ENCODE measurements at regions not wholly inside any gene's neighbourhood (a gene's known extent, or its start where the extent isn't known, plus 50 kb on each side); places are given as distances from the start of the nearest gene placed in this dataset.

- ChIA-PET POLR2A (no interaction called here), CTCF (no interaction called here)
- H3K9me3 Mint-ChIP-seq (ENCODE audit: insufficient read depth), result peaks cover 36% of the 10 kb centered on the region
- H3K36me3 Mint-ChIP-seq (ENCODE audit: low read depth), result no peaks in the 10 kb centered on the region
- ATAC-seq, result no peak
- no peak overlapping the region for H3K27ac Mint-ChIP-seq
- H3K4me1 Mint-ChIP-seq (ENCODE audit: low read depth), result no peaks in the 10 kb centered on the region
- H3K4me3 Mint-ChIP-seq, result no peak overlapping the region
- DNase-seq, result no peak
- no peaks in the 10 kb centered on the region for H3K27me3 Mint-ChIP-seq (ENCODE audit: low read depth)
Measured at GRCh38 chr2:123890148-123890547, 134.9 kb upstream of the CNTNAP5 start.

GRCh38 chr2:123894167-123894566, 130.9 kb upstream of the CNTNAP5 start:
- DNase-seq, result no peak
- peaks cover 27% of the 10 kb centered on the region for H3K9me3 Mint-ChIP-seq (ENCODE audit: insufficient read depth)
- no peaks in the 10 kb centered on the region for H3K27me3 Mint-ChIP-seq (ENCODE audit: low read depth)
- POLR2A ChIA-PET, result no interaction called here
- CTCF ChIA-PET, result no interaction called here
- no peaks in the 10 kb centered on the region for H3K36me3 Mint-ChIP-seq (ENCODE audit: low read depth)
- no peak overlapping the region for H3K27ac Mint-ChIP-seq
- H3K4me3 Mint-ChIP-seq, result no peak overlapping the region
- H3K4me1 Mint-ChIP-seq (ENCODE audit: low read depth), result no peaks in the 10 kb centered on the region
- no peak for ATAC-seq

- no peak for ATAC-seq
Measured at GRCh38 chr2:123895651-123896050, 129.4 kb upstream of the CNTNAP5 start.

GRCh38 chr2:123901256-123901655, 123.8 kb upstream of the CNTNAP5 start:
- peaks cover 16% of the 10 kb centered on the region for H3K9me3 Mint-ChIP-seq (ENCODE audit: insufficient read depth)
- ATAC-seq (no peak), DNase-seq (no peak)
- H3K27me3 Mint-ChIP-seq (ENCODE audit: low read depth), result no peaks in the 10 kb centered on the region
- H3K4me3 Mint-ChIP-seq, result no peak overlapping the region
- CTCF ChIA-PET, result no interaction called here
- POLR2A ChIA-PET, result no interaction called here
- no peak overlapping the region for H3K27ac Mint-ChIP-seq
- no peaks in the 10 kb centered on the region for H3K36me3 Mint-ChIP-seq (ENCODE audit: low read depth)
- H3K4me1 Mint-ChIP-seq (ENCODE audit: low read depth), result no peaks in the 10 kb centered on the region

More at GRCh38 chr2:123895651-123896050, 129.4 kb upstream of the CNTNAP5 start:
- CTCF ChIA-PET, result no interaction called here
- H3K36me3 Mint-ChIP-seq (ENCODE audit: low read depth), result no peaks in the 10 kb centered on the region
- POLR2A ChIA-PET, result no interaction called here
- H3K4me3 Mint-ChIP-seq, result no peak overlapping the region
- no peaks in the 10 kb centered on the region for H3K4me1 Mint-ChIP-seq (ENCODE audit: low read depth)
- DNase-seq, result no peak
- no peak overlapping the region for H3K27ac Mint-ChIP-seq
- peaks cover 29% of the 10 kb centered on the region for H3K9me3 Mint-ChIP-seq (ENCODE audit: insufficient read depth)
- H3K27me3 Mint-ChIP-seq (ENCODE audit: low read depth), result no peaks in the 10 kb centered on the region

GRCh38 chr2:123906361-123906760, 118.7 kb upstream of the CNTNAP5 start:
- CTCF ChIA-PET, result no interaction called here
- H3K27me3 Mint-ChIP-seq (ENCODE audit: low read depth), result no peaks in the 10 kb centered on the region
- no peaks in the 10 kb centered on the region for H3K4me1 Mint-ChIP-seq (ENCODE audit: low read depth)
- H3K27ac Mint-ChIP-seq, result no peak overlapping the region
- H3K9me3 Mint-ChIP-seq (ENCODE audit: insufficient read depth), result peaks cover 5% of the 10 kb centered on the region
- no peak overlapping the region for H3K4me3 Mint-ChIP-seq
- H3K36me3 Mint-ChIP-seq (ENCODE audit: low read depth), result no peaks in the 10 kb centered on the region
- POLR2A ChIA-PET, result no interaction called here
- no peak for DNase-seq
- no peak for ATAC-seq

- no peak for DNase-seq
- H3K27ac Mint-ChIP-seq, result no peak overlapping the region
- ChIA-PET POLR2A (no interaction called here), CTCF (no interaction called here)
- H3K9me3 Mint-ChIP-seq (ENCODE audit: insufficient read depth), result no peaks in the 10 kb centered on the region
- H3K4me3 Mint-ChIP-seq, result no peak overlapping the region
- no peaks in the 10 kb centered on the region for H3K4me1 Mint-ChIP-seq (ENCODE audit: low read depth)
- no peaks in the 10 kb centered on the region for H3K27me3 Mint-ChIP-seq (ENCODE audit: low read depth)
- no peak for ATAC-seq
- no peaks in the 10 kb centered on the region for H3K36me3 Mint-ChIP-seq (ENCODE audit: low read depth)
Measured at GRCh38 chr2:123908522-123908921, 116.6 kb upstream of the CNTNAP5 start.

- DNase-seq (no peak), ATAC-seq (no peak)
- Mint-ChIP-seq H3K36me3 (ENCODE audit: low read depth) (no peaks in the 10 kb centered on the region), H3K27me3 (ENCODE audit: low read depth) (no peaks in the 10 kb centered on the region), H3K4me1 (ENCODE audit: low read depth) (no peaks in the 10 kb centered on the region), H3K9me3 (ENCODE audit: insufficient read depth) (peaks cover 5% of the 10 kb centered on the region), H3K4me3 (no peak overlapping the region), H3K27ac (no peak overlapping the region)
- CTCF ChIA-PET, result no interaction called here
- POLR2A ChIA-PET, result no interaction called here
Measured at GRCh38 chr2:123912171-123912570, 112.9 kb upstream of the CNTNAP5 start.

- DNase-seq (no peak), ATAC-seq (no peak)
- CTCF ChIA-PET, result no interaction called here
- H3K27me3 Mint-ChIP-seq (ENCODE audit: low read depth), result no peaks in the 10 kb centered on the region
- H3K27ac Mint-ChIP-seq, result no peak overlapping the region
- H3K9me3 Mint-ChIP-seq (ENCODE audit: insufficient read depth), result peaks cover 5% of the 10 kb centered on the region
- H3K4me1 Mint-ChIP-seq (ENCODE audit: low read depth), result no peaks in the 10 kb centered on the region
- no peak overlapping the region for H3K4me3 Mint-ChIP-seq
- POLR2A ChIA-PET, result no interaction called here
- no peaks in the 10 kb centered on the region for H3K36me3 Mint-ChIP-seq (ENCODE audit: low read depth)
Measured at GRCh38 chr2:123913143-123913735, 111.8 kb upstream of the CNTNAP5 start.

- CTCF ChIA-PET, result no interaction called here
- H3K9me3 Mint-ChIP-seq (ENCODE audit: insufficient read depth), result peaks cover 5% of the 10 kb centered on the region
- no peaks in the 10 kb centered on the region for H3K27me3 Mint-ChIP-seq (ENCODE audit: low read depth)
- no peak overlapping the region for H3K27ac Mint-ChIP-seq
- no peaks in the 10 kb centered on the region for H3K4me1 Mint-ChIP-seq (ENCODE audit: low read depth)
- DNase-seq, result no peak
- no peaks in the 10 kb centered on the region for H3K36me3 Mint-ChIP-seq (ENCODE audit: low read depth)
- POLR2A ChIA-PET, result no interaction called here
- no peak for ATAC-seq
- no peak overlapping the region for H3K4me3 Mint-ChIP-seq
Measured at GRCh38 chr2:123915380-123915779, 109.7 kb upstream of the CNTNAP5 start.

GRCh38 chr2:123916051-123916450, 109.0 kb upstream of the CNTNAP5 start:
- no peaks in the 10 kb centered on the region for H3K36me3 Mint-ChIP-seq (ENCODE audit: low read depth)
- CTCF ChIA-PET, result no interaction called here
- no peaks in the 10 kb centered on the region for H3K27me3 Mint-ChIP-seq (ENCODE audit: low read depth)
- H3K9me3 Mint-ChIP-seq (ENCODE audit: insufficient read depth), result peaks cover 5% of the 10 kb centered on the region
- H3K4me1 Mint-ChIP-seq (ENCODE audit: low read depth), result no peaks in the 10 kb centered on the region
- H3K4me3 Mint-ChIP-seq, result no peak overlapping the region
- POLR2A ChIA-PET, result no interaction called here
- DNase-seq, result no peak
- ATAC-seq, result no peak
- H3K27ac Mint-ChIP-seq, result no peak overlapping the region

GRCh38 chr2:123916531-123916930, 108.6 kb upstream of the CNTNAP5 start:
- no peak for DNase-seq
- H3K4me1 Mint-ChIP-seq (ENCODE audit: low read depth), result no peaks in the 10 kb centered on the region
- CTCF ChIA-PET, result no interaction called here
- no peaks in the 10 kb centered on the region for H3K36me3 Mint-ChIP-seq (ENCODE audit: low read depth)
- no peak overlapping the region for H3K4me3 Mint-ChIP-seq
- no peak for ATAC-seq
- POLR2A ChIA-PET, result no interaction called here
- H3K9me3 Mint-ChIP-seq (ENCODE audit: insufficient read depth), result peaks cover 5% of the 10 kb centered on the region
- no peak overlapping the region for H3K27ac Mint-ChIP-seq
- H3K27me3 Mint-ChIP-seq (ENCODE audit: low read depth), result no peaks in the 10 kb centered on the region

- ChIA-PET POLR2A (no interaction called here), CTCF (no interaction called here)
Measured at GRCh38 chr2:123917241-123917640, 107.8 kb upstream of the CNTNAP5 start.

GRCh38 chr2:123928358-123928757, 96.7 kb upstream of the CNTNAP5 start:
- H3K27ac Mint-ChIP-seq, result no peak overlapping the region
- DNase-seq, result no peak
- ChIA-PET POLR2A (no interaction called here), CTCF (no interaction called here)
- H3K27me3 Mint-ChIP-seq (ENCODE audit: low read depth), result no peaks in the 10 kb centered on the region
- ATAC-seq, result no peak
- H3K36me3 Mint-ChIP-seq (ENCODE audit: low read depth), result no peaks in the 10 kb centered on the region
- no peak overlapping the region for H3K4me3 Mint-ChIP-seq
- no peaks in the 10 kb centered on the region for H3K4me1 Mint-ChIP-seq (ENCODE audit: low read depth)
- no peaks in the 10 kb centered on the region for H3K9me3 Mint-ChIP-seq (ENCODE audit: insufficient read depth)

More at GRCh38 chr2:123917241-123917640, 107.8 kb upstream of the CNTNAP5 start:
- no peaks in the 10 kb centered on the region for H3K4me1 Mint-ChIP-seq (ENCODE audit: low read depth)
- H3K27me3 Mint-ChIP-seq (ENCODE audit: low read depth), result no peaks in the 10 kb centered on the region
- no peak overlapping the region for H3K27ac Mint-ChIP-seq
- H3K36me3 Mint-ChIP-seq (ENCODE audit: low read depth), result no peaks in the 10 kb centered on the region
- DNase-seq (no peak), ATAC-seq (no peak)
- peaks cover 5% of the 10 kb centered on the region for H3K9me3 Mint-ChIP-seq (ENCODE audit: insufficient read depth)
- H3K4me3 Mint-ChIP-seq, result no peak overlapping the region

Data from activated CD8-positive, alpha-beta T cell treated with anti-CD3 and anti-CD28 coated beads, Interleukin-2, amount 10 ng/mL, durations not matched to agents 7 days and 5 days (primary cell).